IMR-90 (cell line): ENCODE measurements at regions not wholly inside any gene's neighbourhood (a gene's known extent, or its start where the extent isn't known, plus 50 kb on each side); places are given as distances from the start of the nearest gene placed in this dataset.

Experiments used
- ATAC-seq: fragments of 200-7000 bp; cut with Tn5 transposase; 2 replicates; pipeline ENCODE4 v1.9.1; 2020; ENCODE audit warnings: low read depth, mild to moderate bottlenecking, moderate library complexity
- BruUV-seq: library from RNA; stranded (reverse); fragments of 400-500 nt; replicated peaks from 2 replicates; lab custom pipeline; 2021; lab: Mats Ljungman, UMichigan
- CTCF ChIA-PET: fragments of 300-600 bp; formaldehyde crosslinking; extraction: SDS; loops from one replicate; lab custom pipeline; 2021; ENCODE audit warnings: antibody characterized with exemption; lab: Yijun Ruan, JAX
- POLR2A ChIA-PET: fragments of 300-600 bp; sonication (Branson Sonifier 250); formaldehyde crosslinking; loops from one replicate; lab custom pipeline; 2022; ENCODE audit warnings: antibody characterized with exemption; ENCODE audit not compliant: unreplicated experiment; lab: Charles Lee
- DNase-seq: peaks from one replicate; pipeline ENCODE4 v3.0.0; 2013
- H2AFZ ChIP-seq: replicated peaks from 2 replicates; pipeline ENCODE3; 2013; ENCODE audit warnings: low read length, mild to moderate bottlenecking; ENCODE audit not compliant: poor library complexity
- H2AK5ac ChIP-seq: 2 replicates; pipeline ENCODE4 v1.6.1; 2013; ENCODE audit warnings: low read depth, low read length, inconsistent platforms
- H2AK9ac ChIP-seq: replicated peaks from 2 replicates; pipeline ENCODE3; 2013; ENCODE audit warnings: mild to moderate bottlenecking, low read depth, low read length, moderate library complexity; ENCODE audit not compliant: poor library complexity
- H2BK120ac ChIP-seq: 2 replicates; pipeline ENCODE4 v1.6.1; 2013; ENCODE audit warnings: low read depth, low read length, inconsistent platforms
- H2BK15ac ChIP-seq: 3 replicates; pipeline ENCODE4 v1.6.1; 2013; ENCODE audit warnings: low read depth, low read length, inconsistent platforms
- H2BK20ac ChIP-seq: 2 replicates; pipeline ENCODE4 v1.6.1; 2013; ENCODE audit warnings: low read depth, mild to moderate bottlenecking, inconsistent platforms, low read length, moderate library complexity
- H2BK5ac ChIP-seq: 2 replicates; pipeline ENCODE4 v1.6.1; 2013; ENCODE audit warnings: mild to moderate bottlenecking, low read depth, low read length, inconsistent platforms; ENCODE audit not compliant: poor library complexity, severe bottlenecking
- H3K14ac ChIP-seq: replicated peaks from 2 replicates; pipeline ENCODE4 v1.6.1; 2013; ENCODE audit warnings: low read depth, low read length, inconsistent platforms
- H3K18ac ChIP-seq: 2 replicates; pipeline ENCODE4 v1.6.1; 2013; ENCODE audit warnings: low read depth, low read length, control low read depth
- H3K23ac ChIP-seq: 2 replicates; pipeline ENCODE4 v1.6.1; 2013; ENCODE audit warnings: low read depth, low read length, inconsistent platforms
- H3K27ac ChIP-seq: 2 replicates; pipeline ENCODE4 v1.5.1; 2013; ENCODE audit warnings: mild to moderate bottlenecking, control low read depth, low read length; ENCODE audit not compliant: insufficient read depth
- H3K27me3 ChIP-seq: 2 replicates; pipeline ENCODE4 v1.6.1; 2013; ENCODE audit warnings: low read length; ENCODE audit not compliant: control insufficient read depth, insufficient read depth
- H3K36me3 ChIP-seq: 2 replicates; pipeline ENCODE4 v1.6.1; 2013; ENCODE audit warnings: low read length, mixed read lengths; ENCODE audit not compliant: control insufficient read depth, insufficient read depth
- H3K4ac ChIP-seq: 2 replicates; pipeline ENCODE4 v1.6.1; 2013; ENCODE audit warnings: low read depth, low read length, inconsistent platforms
- H3K4me1 ChIP-seq: 2 replicates; pipeline ENCODE4 v1.6.1; 2013; ENCODE audit warnings: low read length, mixed read lengths; ENCODE audit not compliant: control insufficient read depth, insufficient read depth
- H3K4me2 ChIP-seq: 2 replicates; pipeline ENCODE4 v1.6.1; 2013; ENCODE audit warnings: low read depth, mild to moderate bottlenecking, control low read depth, low read length, moderate library complexity
- H3K4me3 ChIP-seq: 2 replicates; pipeline ENCODE4 v1.5.1; 2013; ENCODE audit warnings: low read depth, mild to moderate bottlenecking, control low read depth, low read length, moderate library complexity; ENCODE audit not compliant: insufficient read depth
- H3K56ac ChIP-seq: 2 replicates; pipeline ENCODE4 v1.6.1; 2013; ENCODE audit warnings: low read length, inconsistent platforms; ENCODE audit not compliant: insufficient read depth; ENCODE audit errors: extremely low read depth
- H3K79me1 ChIP-seq, 2 experiments: 2 replicates each; pipeline ENCODE4 v1.6.1; 2013; ENCODE audit warnings: low read length in 2 of 2, inconsistent platforms in 1 of 2, low read depth in 1 of 2
- H3K9ac ChIP-seq: 2 replicates; pipeline ENCODE4 v1.6.1; 2013; ENCODE audit warnings: low read depth, low read length, control low read depth
- H3K9me1 ChIP-seq: 2 replicates; pipeline ENCODE4 v1.6.1; 2013; ENCODE audit warnings: low read length, inconsistent platforms; ENCODE audit not compliant: insufficient read depth
- H3K9me3 ChIP-seq: 2 replicates; pipeline ENCODE4 v1.6.1; 2013; ENCODE audit warnings: low read length; ENCODE audit not compliant: control insufficient read depth, insufficient read depth
- H4K20me1 ChIP-seq: 2 replicates; pipeline ENCODE4 v1.6.1; 2013; ENCODE audit warnings: low read length, inconsistent platforms; ENCODE audit not compliant: insufficient read depth
- H4K5ac ChIP-seq: 2 replicates; pipeline ENCODE4 v1.6.1; 2013; ENCODE audit warnings: mild to moderate bottlenecking, low read depth, low read length, control low read depth
- H4K8ac ChIP-seq, 2 experiments: 2 replicates each; pipeline ENCODE4 v1.6.1; 2013; ENCODE audit warnings: low read depth in 2 of 2, low read length in 2 of 2, control low read depth in 1 of 2, inconsistent platforms in 1 of 2
- H4K91ac ChIP-seq: 2 replicates; pipeline ENCODE4 v1.6.1; 2013; ENCODE audit warnings: low read depth, low read length, inconsistent platforms; ENCODE audit not compliant: insufficient read depth
- BHLHE40 ChIP-seq: fragments of 150-350 bp; IDR thresholded peaks from 2 replicates; pipeline ENCODE4 v1.6.1; 2016; ENCODE audit warnings: mild to moderate bottlenecking, low read depth, low read length
- CEBPB ChIP-seq: IDR thresholded peaks from 2 replicates; pipeline ENCODE4 v1.6.1; 2012; ENCODE audit warnings: low read depth, low read length, improper control_type of control experiment
- WGBS, 2 experiments: methylation state at CpG; one replicate each; pipeline versions ENCODE4 v1.1.5 to v1.1.7; 2013; ENCODE audit warnings: missing lambda C conversion rate in 2 of 2; ENCODE audit not compliant: insufficient read length in 1 of 2; ENCODE audit errors: extremely low coverage in 2 of 2; 5-methylcytosine and 5-hydroxymethylcytosine counted together
- dilution Hi-C: fragments of 300-500 bp; cut with HindIII; formaldehyde crosslinking; loops from one replicate; pipeline ENCODE4 v1.14.3; 2018; ENCODE audit warnings: low sequenced_read_pairs; ENCODE audit not compliant: unreplicated experiment
- in situ Hi-C: fragments of 300-500 bp; cut with MboI; formaldehyde crosslinking; loops from 3 replicates; pipeline ENCODE4 v1.14.3; 2019; ENCODE audit warnings: low sequenced_read_pairs, inconsistent platforms, mixed read lengths
- intact Hi-C: fragments of 100-400 bp; cut with micrococcal nuclease; formaldehyde crosslinking; loops from 2 replicates; pipeline ENCODE4 v1.10.0; 2022

GRCh38 chr17:77879226-77879895 lies 79.1 kb upstream of the TNRC6C start:
- Histone ChIP-seq H4K8ac (no peak overlapping the region), H3K9me3 (peaks cover 11% of the 10 kb centered on the region), H3K27ac (no peak overlapping the region), H2AFZ (no peak overlapping the region), H3K9ac (no peak overlapping the region), H2AK9ac (no peak overlapping the region), H3K4me1 (no peaks in the 10 kb centered on the region), H3K27me3 (peaks cover 20% of the 10 kb centered on the region; the same call in 1 of the 2 replicates), H3K4me2 (no peak overlapping the region), H2AK5ac (no peak overlapping the region), H2BK20ac (no peak overlapping the region), H2BK120ac (no peak overlapping the region), H3K56ac (no peak overlapping the region; the same call in 1 of the 2 replicates), H3K79me1 (no peaks in the 10 kb centered on the region), H2BK5ac (no peak overlapping the region), H3K14ac (no peak overlapping the region), H4K5ac (no peak overlapping the region), H3K23ac (no peak overlapping the region), H3K36me3 (no peaks in the 10 kb centered on the region), H3K9me1 (no peaks in the 10 kb centered on the region), H3K4me3 (no peak overlapping the region), H2BK15ac (no peak overlapping the region), H3K18ac (no peak overlapping the region), H4K91ac (no peak overlapping the region), H3K4ac (no peak overlapping the region), H4K20me1 (no peaks in the 10 kb centered on the region; the same call in 1 of the 2 replicates)
- CTCF ChIA-PET: no interaction called here
- in situ Hi-C loops: no loop called here
- TF ChIP-seq CEBPB (no peak), BHLHE40 (no peak)
- dilution Hi-C loops: no loop called here
- intact Hi-C loops: no loop called here
- POLR2A ChIA-PET: no interaction called here
- no peak for DNase-seq
- 80% methylated on average over 1 of the region's 13 CpGs; no CpG with 5 or more reads in 1 of the 2 experiments for WGBS, 2 experiments
- no TSS peak for BruUV-seq
- no peak for ATAC-seq
